GM23248 (cell line): ENCODE measurements at regions not wholly inside any gene's neighbourhood (a gene's known extent, or its start where the extent isn't known, plus 50 kb on each side); places are given as distances from the start of the nearest gene placed in this dataset.

ENCODE experiments used
- DNase-seq: peaks from one replicate; pipeline ENCODE4 v3.0.0-alpha.2; 2015
- H2AFZ ChIP-seq: fragments of 200-600 bp; sonication (generic); 2 replicates; pipeline ENCODE4 v1.6.1; 2016; ENCODE audit warnings: antibody characterized with exemption
- H3F3A ChIP-seq: fragments of 200-600 bp; sonication (generic); 2 replicates; pipeline ENCODE4 v1.6.1; 2016; ENCODE audit warnings: mild to moderate bottlenecking, antibody characterized with exemption, mixed run types; ENCODE audit not compliant: insufficient read depth
- H3K27ac ChIP-seq: fragments of 200-600 bp; sonication (generic); 2 replicates; pipeline ENCODE4 v1.5.1; 2016; ENCODE audit warnings: mild to moderate bottlenecking
- H3K27me3 ChIP-seq: fragments of 200-600 bp; sonication (generic); replicated peaks from 2 replicates; pipeline ENCODE4 v1.6.1; 2016; ENCODE audit warnings: mild to moderate bottlenecking; ENCODE audit not compliant: insufficient read depth
- H3K36me3 ChIP-seq: fragments of 200-600 bp; sonication (generic); 2 replicates; pipeline ENCODE4 v1.6.1; 2016; ENCODE audit warnings: low read depth, mild to moderate bottlenecking
- H3K4me1 ChIP-seq: fragments of 200-600 bp; sonication (generic); 2 replicates; pipeline ENCODE4 v1.6.1; 2016; ENCODE audit warnings: mild to moderate bottlenecking; ENCODE audit not compliant: insufficient read depth
- H3K4me2 ChIP-seq: fragments of 200-600 bp; sonication (generic); one replicate; pipeline ENCODE4 v1.6.1; 2016; ENCODE audit warnings: mild to moderate bottlenecking; ENCODE audit not compliant: unreplicated experiment
- H3K4me3 ChIP-seq: fragments of 200-600 bp; sonication (generic); 2 replicates; pipeline ENCODE4 v1.5.1; 2016; ENCODE audit warnings: mild to moderate bottlenecking
- H3K79me2 ChIP-seq: fragments of 200-600 bp; sonication (generic); 2 replicates; pipeline ENCODE4 v1.6.1; 2016; ENCODE audit warnings: mild to moderate bottlenecking; ENCODE audit not compliant: insufficient read depth
- H3K9ac ChIP-seq: fragments of 200-600 bp; sonication (generic); 2 replicates; pipeline ENCODE4 v1.6.1; 2016; ENCODE audit warnings: mild to moderate bottlenecking
- H3K9me2 ChIP-seq: fragments of 200-600 bp; sonication (generic); 2 replicates; pipeline ENCODE4 v1.6.1; 2016; ENCODE audit warnings: mixed run types, mild to moderate bottlenecking, moderate library complexity; ENCODE audit not compliant: insufficient read depth
- H3K9me3 ChIP-seq: fragments of 200-600 bp; sonication (generic); one replicate; pipeline ENCODE4 v1.6.1; 2017; ENCODE audit warnings: low read depth
- H4K20me1 ChIP-seq: fragments of 200-600 bp; sonication (generic); 2 replicates; pipeline ENCODE4 v1.6.0; 2016; ENCODE audit not compliant: insufficient read depth
- EZH2 ChIP-seq: fragments of 200-600 bp; sonication (generic); IDR thresholded peaks from 2 replicates; pipeline ENCODE4 v1.6.1; 2018; ENCODE audit warnings: antibody characterized with exemption, mild to moderate bottlenecking; ENCODE audit not compliant: insufficient read depth, poor library complexity, severe bottlenecking
- EZH2phosphoT487 ChIP-seq: fragments of 200-600 bp; sonication (generic); IDR thresholded peaks from 2 replicates; pipeline ENCODE4 v1.6.1; 2018; ENCODE audit warnings: antibody characterized with exemption, moderate library complexity, mild to moderate bottlenecking, low read depth; ENCODE audit not compliant: insufficient read depth
- WGBS, 2 experiments: methylation state at CpG; one replicate each; pipeline ENCODE4 v1.1.6; 2015 to 2017; ENCODE audit warnings: low lambda C conversion rate in 2 of 2, low coverage in 1 of 2; ENCODE audit errors: missing lambda C conversion rate in 2 of 2; 5-methylcytosine and 5-hydroxymethylcytosine counted together
- in situ Hi-C: fragments of 300-500 bp; cut with MboI; formaldehyde crosslinking; loops from 2 replicates; pipeline ENCODE4 v1.15.0; 2020

- H4K20me1 ChIP-seq = no peaks in the 10 kb centered on the region
- no peak overlapping the region for H3K4me2 ChIP-seq
- 63 to 72% methylated on average over 4 of the region's 4 CpGs for WGBS, 2 experiments
- H3F3A ChIP-seq = no peaks in the 10 kb centered on the region
- H3K9me3 ChIP-seq = no peaks in the 10 kb centered on the region
- H3K79me2 ChIP-seq = no peaks in the 10 kb centered on the region
- H3K36me3 ChIP-seq = no peaks in the 10 kb centered on the region
- no peak overlapping the region for H3K27ac ChIP-seq
- H3K9me2 ChIP-seq = no peaks in the 10 kb centered on the region
- peaks cover 31% of the 10 kb centered on the region for H3K27me3 ChIP-seq
- H3K4me3 ChIP-seq = no peak overlapping the region
- in situ Hi-C loops = no loop called here
- no peak for TF ChIP-seq EZH2
- no peak for TF ChIP-seq EZH2phosphoT487
- no peak overlapping the region for H2AFZ ChIP-seq
- H3K4me1 ChIP-seq = no peaks in the 10 kb centered on the region
- no peak for DNase-seq
- H3K9ac ChIP-seq = no peak overlapping the region
Measured at GRCh38 chr3:127520993-127521392, 69.5 kb downstream of the TPRA1 start.

GRCh38 chr3:127518456-127519081 is 72.0 kb downstream of the TPRA1 start:
- H2AFZ ChIP-seq = no peak overlapping the region
- H4K20me1 ChIP-seq = no peaks in the 10 kb centered on the region
- DNase-seq = no peak
- no peak overlapping the region for H3K9ac ChIP-seq
- H3K27ac ChIP-seq = no peak overlapping the region
- H3K27me3 ChIP-seq = peaks cover 34% of the 10 kb centered on the region
- no peaks in the 10 kb centered on the region for H3F3A ChIP-seq
- no peaks in the 10 kb centered on the region for H3K9me3 ChIP-seq
- no peaks in the 10 kb centered on the region for H3K79me2 ChIP-seq
- no peaks in the 10 kb centered on the region for H3K9me2 ChIP-seq
- H3K4me3 ChIP-seq = no peak overlapping the region
- in situ Hi-C loops = no loop called here
- no peaks in the 10 kb centered on the region for H3K4me1 ChIP-seq
- no peak overlapping the region for H3K4me2 ChIP-seq
- no peak for TF ChIP-seq EZH2
- no peak for TF ChIP-seq EZH2phosphoT487
- H3K36me3 ChIP-seq = no peaks in the 10 kb centered on the region
- WGBS, 2 experiments = 48 to 58% methylated on average over 4 of the region's 4 CpGs

DNA sequence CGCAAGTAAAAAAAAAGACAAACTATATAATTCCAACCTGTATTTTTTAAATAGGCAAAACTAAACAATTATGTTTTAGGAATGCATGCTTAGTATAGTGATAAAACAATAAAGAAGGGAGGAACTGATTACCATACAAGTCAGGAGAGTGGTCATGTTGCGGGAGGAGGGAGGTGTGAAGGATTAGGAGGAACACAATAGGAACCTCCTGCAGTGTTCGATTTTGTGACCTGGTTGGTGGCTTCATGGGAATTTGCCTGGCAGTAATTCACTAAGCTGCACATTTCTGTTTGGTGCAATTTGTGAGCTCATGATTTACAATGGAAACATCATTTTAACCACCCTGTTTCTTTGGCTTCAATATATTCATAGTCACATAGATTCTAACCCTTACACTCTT is 78.3 kb downstream of the TPRA1 start:
- H3F3A ChIP-seq = no peaks in the 10 kb centered on the region
- WGBS, 2 experiments = 42 to 52% methylated on average over 3 of the region's 3 CpGs

DNA sequence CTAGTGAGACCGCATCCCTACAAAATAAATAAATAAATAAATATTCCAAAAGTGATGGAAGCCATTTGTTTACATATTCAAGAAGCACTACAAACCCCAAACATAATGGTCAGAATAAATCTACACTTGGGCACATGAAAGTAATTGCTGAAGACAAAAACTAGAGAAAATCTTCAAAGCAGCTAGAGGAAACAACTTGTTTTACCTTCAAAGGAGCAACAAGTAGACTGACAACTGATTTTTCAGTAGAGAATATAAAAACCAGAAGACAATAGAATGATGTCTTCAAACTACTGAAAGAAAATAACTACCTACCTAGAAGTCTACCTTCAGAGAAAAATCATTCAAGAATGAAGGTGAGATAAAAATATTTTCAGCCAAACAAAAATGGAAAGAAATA is 89.4 kb downstream of the TPRA1 start:
- no peaks in the 10 kb centered on the region for H4K20me1 ChIP-seq
- no peak overlapping the region for H3K4me2 ChIP-seq
- no peak overlapping the region for H3K9ac ChIP-seq
- peaks cover 8% of the 10 kb centered on the region for H3K27me3 ChIP-seq
- H3F3A ChIP-seq = no peaks in the 10 kb centered on the region
- H3K79me2 ChIP-seq = no peaks in the 10 kb centered on the region
- no peak overlapping the region for H3K4me3 ChIP-seq
- in situ Hi-C loops = no loop called here
- no peak overlapping the region for H2AFZ ChIP-seq
- H3K36me3 ChIP-seq = no peaks in the 10 kb centered on the region
- no peak overlapping the region for H3K27ac ChIP-seq
- no peaks in the 10 kb centered on the region for H3K9me3 ChIP-seq
- 19 to 44% methylated on average over 1 of the region's 1 CpG for WGBS, 2 experiments
- no peak for DNase-seq
- TF ChIP-seq EZH2 = no peak
- TF ChIP-seq EZH2phosphoT487 = no peak
- H3K4me1 ChIP-seq = no peaks in the 10 kb centered on the region
- H3K9me2 ChIP-seq = no peaks in the 10 kb centered on the region

More for the DNA sequence above, 78.3 kb downstream of the TPRA1 start:
- no peaks in the 10 kb centered on the region for H3K9me2 ChIP-seq
- TF ChIP-seq EZH2phosphoT487 = no peak
- no peak for TF ChIP-seq EZH2
- no peak overlapping the region for H3K27ac ChIP-seq
- no peaks in the 10 kb centered on the region for H3K9me3 ChIP-seq
- H4K20me1 ChIP-seq = no peaks in the 10 kb centered on the region
- H3K79me2 ChIP-seq = no peaks in the 10 kb centered on the region
- no peak overlapping the region for H3K9ac ChIP-seq
- in situ Hi-C loops = no loop called here
- peaks cover 26% of the 10 kb centered on the region; the same call in 1 of the 2 replicates for H3K27me3 ChIP-seq
- H3K4me1 ChIP-seq = no peaks in the 10 kb centered on the region
- H3K36me3 ChIP-seq = no peaks in the 10 kb centered on the region
- H3K4me2 ChIP-seq = no peak overlapping the region
- no peak for DNase-seq
- no peak overlapping the region for H3K4me3 ChIP-seq
- no peak overlapping the region for H2AFZ ChIP-seq
